Endothelial cell of umbilical vein (primary cell): ENCODE measurements at regions not wholly inside any gene's neighbourhood (a gene's known extent, or its start where the extent isn't known, plus 50 kb on each side); places are given as distances from the start of the nearest gene placed in this dataset.

Experiments used
- BruUV-seq: library from RNA; stranded (reverse); fragments of 400-500 nt; replicated peaks from 2 replicates; lab custom pipeline; 2021; lab: Mats Ljungman, UMichigan
- CTCF ChIA-PET: fragments of 300-600, 350-600 bp; sonication (Branson Sonifier 250); formaldehyde crosslinking; loops from one replicate; lab custom pipeline; 2021; ENCODE audit warnings: antibody characterized with exemption, inconsistent platforms; lab: Charles Lee
- POLR2A ChIA-PET: fragments of 300-600, 350-600 bp; sonication (Branson Sonifier 250); formaldehyde crosslinking; loops from one replicate; lab custom pipeline; 2021; ENCODE audit warnings: antibody characterized with exemption, inconsistent platforms; lab: Charles Lee
- DNase-seq: peaks from one replicate; pipeline ENCODE4 v3.0.0-alpha.2; 2011; ENCODE audit warnings: low read depth, low spot score
- FAIRE-seq: peaks from 2 replicates; lab custom pipeline; 2011; peaks lifted over from hg19 to GRCh38; lab: Jason Lieb, UNC
- H2AFZ ChIP-seq: 2 replicates; pipeline ENCODE4 v1.6.0; 2012; ENCODE audit warnings: low read depth, low read length, control low read depth, inconsistent platforms
- H3K27ac ChIP-seq: 2 replicates; pipeline ENCODE4 v1.5.1; 2011; ENCODE audit warnings: low read depth, mild to moderate bottlenecking, control low read depth, low read length, moderate library complexity; ENCODE audit not compliant: insufficient read depth
- H3K27me3 ChIP-seq, 2 experiments: 2 replicates each; pipeline versions ENCODE4 v1.6.0 to v1.6.1; 2011; ENCODE audit warnings: low read length in 2 of 2, mixed read lengths in 1 of 2; ENCODE audit not compliant: control insufficient read depth in 2 of 2, insufficient read depth in 2 of 2
- H3K36me3 ChIP-seq, 2 experiments: 2 replicates in 1 of 2; 3 replicates in 1 of 2; pipeline ENCODE4 v1.5.1; 2011; ENCODE audit warnings: low read length in 2 of 2, mild to moderate bottlenecking in 1 of 2, moderate library complexity in 1 of 2; ENCODE audit not compliant: control insufficient read depth in 2 of 2, insufficient read depth in 2 of 2; ENCODE audit errors: extremely low read depth in 1 of 2
- H3K4me1 ChIP-seq: 3 replicates; pipeline ENCODE4 v1.5.1; 2011; ENCODE audit warnings: mild to moderate bottlenecking, low read length; ENCODE audit not compliant: control insufficient read depth, insufficient read depth; ENCODE audit errors: extremely low read depth
- H3K4me2 ChIP-seq: 2 replicates; pipeline ENCODE4 v1.6.1; 2011; ENCODE audit warnings: low read length, control low read depth, mixed read lengths; ENCODE audit not compliant: insufficient read depth
- H3K4me3 ChIP-seq, 3 experiments: fragments of 200-600 bp in 1 of 3; sonication (generic), shearing (Covaris generic) in 1 of 3; replicated peaks in 1 of 3; 2 replicates each; pipeline ENCODE4 v1.5.1; 2011 to 2016; ENCODE audit warnings: control low read depth in 3 of 3, low read length in 3 of 3, mild to moderate bottlenecking in 2 of 3, inconsistent platforms in 1 of 3, low read depth in 1 of 3, moderate library complexity in 1 of 3; ENCODE audit not compliant: insufficient read depth in 1 of 3
- H3K79me2 ChIP-seq: 2 replicates; pipeline ENCODE4 v1.6.0; 2012; ENCODE audit warnings: low read length, inconsistent platforms; ENCODE audit not compliant: control insufficient read depth, insufficient read depth
- H3K9ac ChIP-seq: replicated peaks from 2 replicates; pipeline ENCODE3; 2011; ENCODE audit warnings: low read length, control low read depth; ENCODE audit not compliant: insufficient read depth; ENCODE audit errors: extremely low read depth
- H3K9me1 ChIP-seq: replicated peaks from 3 replicates; pipeline ENCODE4 v1.6.0; 2011; ENCODE audit warnings: mild to moderate bottlenecking, low read length; ENCODE audit not compliant: control insufficient read depth, insufficient read depth; ENCODE audit errors: extremely low read depth
- H3K9me3 ChIP-seq: replicated peaks from 2 replicates; pipeline ENCODE4 v1.5.1; 2012; ENCODE audit warnings: low read length, inconsistent platforms; ENCODE audit not compliant: control insufficient read depth, insufficient read depth
- H4K20me1 ChIP-seq: replicated peaks from 2 replicates; pipeline ENCODE3; 2011; ENCODE audit warnings: mild to moderate bottlenecking, low read length; ENCODE audit not compliant: control insufficient read depth, insufficient read depth; ENCODE audit errors: extremely low read depth
- CTCF ChIP-seq, 2 donors: IDR thresholded peaks; 1 replicate in 1 of 2; 2 replicates in 1 of 2; pipeline ENCODE4 v1.5.1; 2011; ENCODE audit warnings: low read length in 2 of 2, mild to moderate bottlenecking in 2 of 2, moderate library complexity in 2 of 2, control low read depth in 1 of 2, inconsistent platforms in 1 of 2, low read depth in 1 of 2; ENCODE audit not compliant: insufficient read depth in 1 of 2; ENCODE audit errors: extremely low read depth in 1 of 2
- EZH2 ChIP-seq: IDR thresholded peaks from 2 replicates; pipeline ENCODE4 v1.6.1; 2012; ENCODE audit warnings: borderline replicate concordance, low read depth, mild to moderate bottlenecking, moderate library complexity, low read length, inconsistent platforms; ENCODE audit not compliant: severe bottlenecking
- FOS ChIP-seq: IDR thresholded peaks from 2 replicates; pipeline ENCODE4 v1.6.1; 2011; ENCODE audit warnings: mild to moderate bottlenecking, low read length, moderate library complexity, borderline replicate concordance; ENCODE audit not compliant: insufficient read depth
- GATA2 ChIP-seq: IDR thresholded peaks from 2 replicates; pipeline ENCODE4 v1.7.0; 2011; ENCODE audit warnings: low read depth, mild to moderate bottlenecking, moderate library complexity, mixed read lengths, low read length; ENCODE audit not compliant: insufficient read length, insufficient read depth
- JUN ChIP-seq: IDR thresholded peaks from 2 replicates; pipeline ENCODE4 v1.6.1; 2011; ENCODE audit warnings: borderline replicate concordance, low read depth; ENCODE audit not compliant: insufficient read length, insufficient read depth
- MYC ChIP-seq: IDR thresholded peaks from one replicate; pipeline ENCODE4 v1.6.1; 2011; ENCODE audit warnings: mild to moderate bottlenecking, low read depth, low read length
- POLR2A ChIP-seq: IDR thresholded peaks from 2 replicates; pipeline ENCODE4 v1.6.1; 2012; ENCODE audit warnings: low read depth, mild to moderate bottlenecking, control low read depth, low read length
- POLR2AphosphoS5 ChIP-seq: IDR thresholded peaks from 2 replicates; pipeline ENCODE4 v1.6.1; 2012; ENCODE audit warnings: low read depth, mild to moderate bottlenecking, control low read depth, low read length, moderate library complexity; ENCODE audit not compliant: insufficient read depth
- dilution Hi-C: fragments of 300-500 bp; cut with MboI; formaldehyde crosslinking; loops from one replicate; pipeline ENCODE4 v1.15.0; 2019; ENCODE audit warnings: low sequenced_read_pairs; ENCODE audit not compliant: extremely low pct_ligation_motif_present
- intact Hi-C: fragments of 100-400 bp; cut with micrococcal nuclease; formaldehyde crosslinking; loops from one replicate; pipeline ENCODE4 v1.10.0; 2022
- TF ChIP-seq, protein P1 (sequence below): IDR thresholded peaks from 2 replicates; pipeline ENCODE4 v1.6.1; 2011; ENCODE audit not compliant: insufficient read depth, insufficient read length

DNA sequence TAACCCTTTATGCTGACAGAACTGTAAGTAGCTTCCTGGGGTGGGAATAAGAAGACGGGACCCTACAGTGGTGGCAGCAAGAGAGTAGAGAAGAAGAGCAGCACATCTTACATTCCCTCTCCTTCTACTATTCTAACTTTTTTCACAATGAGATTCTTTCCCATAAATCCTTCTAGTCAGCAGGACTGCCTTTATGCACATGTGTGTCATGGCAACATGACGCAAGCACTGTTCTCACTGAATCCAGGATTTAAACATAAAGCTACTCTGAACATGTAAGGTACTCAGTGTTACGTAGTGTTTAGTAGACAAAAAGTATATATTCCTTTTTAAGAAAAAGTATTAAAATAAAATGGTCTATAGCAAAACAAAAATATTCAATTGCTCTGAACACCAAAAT, 309.7 kb upstream of the LYPLAL1 start:
- H3K27ac ChIP-seq: no peak overlapping the region
- H3K4me3 ChIP-seq: no peak overlapping the region
- no peaks in the 10 kb centered on the region for H3K79me2 ChIP-seq
- H3K4me2 ChIP-seq: no peak overlapping the region
- no peaks in the 10 kb centered on the region for H3K9me3 ChIP-seq
- no peak overlapping the region for H2AFZ ChIP-seq
- no peaks in the 10 kb centered on the region for H3K27me3 ChIP-seq
- no peak for DNase-seq
- H3K4me1 ChIP-seq: no peaks in the 10 kb centered on the region
- intact Hi-C loops (no loop called here), dilution Hi-C loops (no loop called here)
- no peaks in the 10 kb centered on the region for H3K36me3 ChIP-seq
- H4K20me1 ChIP-seq: no peaks in the 10 kb centered on the region
- ChIA-PET POLR2A (no interaction called here), CTCF (no interaction called here)
- no peak for TF ChIP-seq POLR2A
- no peak for TF ChIP-seq MYC
- TF ChIP-seq CTCF (IDR thresholded peaks at IDR 0.05; ENCODE audit: extremely low read depth in 1 of 2, insufficient read depth in 1 of 2, low read depth in 1 of 2, low read length in 2 of 2): no peak
- no peak for TF ChIP-seq EZH2
- no peak for TF ChIP-seq POLR2AphosphoS5
- TF ChIP-seq GATA2: no peak
- TF ChIP-seq, protein P1, sequence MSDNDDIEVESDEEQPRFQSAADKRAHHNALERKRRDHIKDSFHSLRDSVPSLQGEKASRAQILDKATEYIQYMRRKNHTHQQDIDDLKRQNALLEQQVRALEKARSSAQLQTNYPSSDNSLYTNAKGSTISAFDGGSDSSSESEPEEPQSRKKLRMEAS: no peak
- TF ChIP-seq FOS: no peak
- no peak for TF ChIP-seq JUN
- H3K9ac ChIP-seq: no peak overlapping the region
- no peaks in the 10 kb centered on the region for H3K9me1 ChIP-seq
- no peak for FAIRE-seq
- BruUV-seq: no TSS peak
